Activated CD4-positive, alpha-beta T cell treated with anti-CD3 and anti-CD28 coated beads, Interleukin-2, amount 50 U/mL, for 4 hours (primary cell): ENCODE measurements at regions not wholly inside any gene's neighbourhood (a gene's known extent, or its start where the extent isn't known, plus 50 kb on each side); places are given as distances from the start of the nearest gene placed in this dataset.

ENCODE experiments used
- DNase-seq, 2 experiments: peaks; one replicate each; pipeline ENCODE4 v3.0.0-alpha.2; 2020

DNA sequence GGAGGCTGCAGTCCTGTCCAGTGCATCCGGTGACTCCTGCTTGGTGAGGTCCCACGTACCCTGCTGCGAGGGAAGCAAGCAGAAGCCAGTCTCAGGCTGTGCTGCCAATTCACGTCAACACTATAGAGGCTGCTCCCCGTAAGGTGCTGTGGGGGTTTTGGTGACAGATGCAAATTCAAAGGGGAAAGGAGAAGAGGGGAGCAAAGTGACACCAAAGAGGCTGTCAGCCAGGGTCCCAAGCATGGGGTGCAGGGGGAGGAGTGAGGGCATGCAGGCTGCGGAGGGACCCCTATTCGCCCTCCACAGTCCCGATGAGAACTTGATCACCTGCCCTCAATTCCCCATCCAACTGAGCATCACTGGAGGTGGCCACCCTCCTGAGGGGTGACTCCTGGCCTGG is 179.4 kb upstream of the HS6ST1 start:
- no peak for DNase-seq

DNA sequence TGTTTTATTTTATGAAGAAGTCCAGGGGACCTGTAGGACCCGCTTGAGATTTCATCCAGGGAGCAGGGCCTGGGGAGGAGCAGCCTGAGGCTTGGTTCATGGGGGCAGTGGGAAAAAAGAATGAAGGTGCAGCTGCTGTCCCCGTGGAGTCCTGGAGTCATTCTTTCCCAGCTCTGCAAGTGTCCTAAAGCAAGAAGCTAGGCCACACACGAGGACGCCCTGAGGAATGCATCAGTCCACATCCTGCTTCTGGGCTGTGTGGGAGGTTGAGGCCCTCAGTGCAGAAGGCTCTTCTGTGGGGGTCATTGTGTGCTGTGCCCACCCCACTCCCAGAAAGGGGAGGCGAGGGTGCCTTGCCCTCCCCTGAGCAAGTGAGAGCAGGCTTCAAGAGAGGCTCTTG is 179.9 kb upstream of the HS6ST1 start:
- DNase-seq, result no peak

DNA sequence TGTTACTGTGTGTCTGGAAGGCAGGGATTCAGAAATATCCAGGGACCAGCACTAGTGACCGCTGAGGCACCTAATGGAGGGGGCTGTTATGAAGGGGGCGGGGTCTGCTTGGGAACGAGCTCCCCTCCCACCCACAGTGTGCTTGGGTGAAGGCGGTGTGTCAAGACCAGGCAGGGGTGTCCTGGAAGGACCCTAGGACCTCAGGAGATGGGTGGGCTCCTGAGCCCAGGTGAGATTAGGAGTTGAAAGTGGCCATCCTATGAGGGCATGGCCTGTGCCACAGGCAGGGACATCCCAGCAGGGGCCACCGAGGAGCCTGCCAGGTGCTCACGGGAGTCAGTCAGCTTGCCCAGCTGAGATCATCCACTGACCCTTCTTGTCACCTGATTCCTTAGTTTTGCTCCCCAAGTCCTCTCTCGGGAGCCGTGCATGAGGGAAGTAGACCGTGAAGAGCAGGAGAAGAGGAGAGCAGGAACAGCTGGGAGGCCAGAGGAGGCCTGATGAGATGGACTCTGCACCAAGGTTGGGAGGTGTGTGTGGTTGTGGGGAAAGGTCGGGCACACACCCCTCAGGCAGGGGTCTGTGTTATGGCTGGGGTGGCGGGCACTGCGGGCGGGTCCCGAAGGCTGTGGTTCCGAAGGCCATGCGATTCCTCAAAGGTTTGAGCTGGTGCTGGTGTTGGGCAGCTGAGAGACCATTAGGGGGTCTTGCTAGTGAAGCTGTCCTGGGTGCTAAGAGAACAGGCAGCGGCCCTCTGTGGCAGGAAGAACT is 180.9 kb upstream of the HS6ST1 start:
- no peak for DNase-seq

DNA sequence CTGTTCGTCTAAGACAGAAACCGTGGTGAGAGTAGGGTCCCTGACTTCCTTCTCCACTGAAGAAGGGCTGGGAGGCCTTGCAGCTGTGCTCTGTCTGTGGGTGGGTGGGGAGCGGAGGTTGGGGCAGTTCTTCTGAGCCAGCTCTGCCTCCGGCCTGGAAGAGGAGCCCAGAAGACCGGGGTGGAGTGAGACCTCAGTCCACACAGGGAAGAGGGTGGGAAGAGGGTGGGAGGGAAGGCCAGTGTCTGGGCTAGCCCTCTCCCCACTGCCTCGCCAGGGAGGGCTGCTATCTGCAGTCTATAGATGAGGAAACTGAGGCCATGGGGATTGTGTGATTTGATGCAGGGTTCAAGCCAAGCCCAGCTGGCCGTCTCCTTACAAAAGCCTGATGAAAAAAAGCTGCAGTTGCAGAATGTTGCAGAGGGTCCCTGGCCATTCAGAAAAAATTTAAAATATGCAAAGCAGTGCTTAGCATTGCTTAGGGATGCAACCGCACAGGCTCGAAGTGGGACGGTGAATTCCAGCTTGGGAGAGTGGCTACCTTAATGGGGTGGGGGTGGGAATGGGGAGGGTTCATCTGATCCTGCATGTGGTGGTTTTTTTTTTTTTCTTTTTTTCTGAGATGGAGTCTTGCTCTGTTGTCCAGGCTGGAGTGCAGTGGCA is 181.6 kb upstream of the HS6ST1 start:
- no peak for DNase-seq

DNA sequence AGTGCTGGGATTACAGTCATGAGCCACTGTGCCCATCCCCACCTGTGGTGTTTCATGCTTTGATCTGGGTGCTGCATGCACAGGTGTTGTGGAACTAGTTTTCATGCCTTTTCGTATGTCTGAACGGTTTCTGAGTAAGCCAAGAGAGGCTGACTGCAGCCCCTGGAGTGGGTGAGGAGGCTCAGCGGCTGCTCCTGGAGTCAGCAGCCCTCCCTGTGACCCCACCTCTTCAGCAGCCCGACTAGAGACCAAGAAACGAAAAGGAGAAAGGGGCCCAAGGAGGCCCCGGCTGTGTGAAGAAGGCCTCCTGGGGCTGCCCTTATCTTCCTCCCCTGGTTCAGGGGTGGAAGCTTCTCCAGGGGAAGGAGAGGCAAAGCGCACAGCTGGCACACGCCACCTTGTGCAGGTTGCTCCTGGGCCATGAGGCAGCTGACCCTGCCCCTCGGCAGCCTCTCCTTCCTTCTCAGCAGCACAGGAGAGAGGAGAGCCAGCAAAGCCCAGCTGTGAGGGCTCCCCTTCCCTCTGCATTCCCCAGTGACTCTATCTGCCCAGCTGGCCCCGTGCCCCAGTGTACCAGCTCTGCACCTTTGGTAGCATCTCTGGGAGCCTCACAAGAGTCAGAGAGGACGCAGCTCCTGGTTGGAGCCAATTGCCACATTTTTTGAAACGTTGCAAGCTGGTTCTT is 182.5 kb upstream of the HS6ST1 start:
- DNase-seq, result no peak

DNA sequence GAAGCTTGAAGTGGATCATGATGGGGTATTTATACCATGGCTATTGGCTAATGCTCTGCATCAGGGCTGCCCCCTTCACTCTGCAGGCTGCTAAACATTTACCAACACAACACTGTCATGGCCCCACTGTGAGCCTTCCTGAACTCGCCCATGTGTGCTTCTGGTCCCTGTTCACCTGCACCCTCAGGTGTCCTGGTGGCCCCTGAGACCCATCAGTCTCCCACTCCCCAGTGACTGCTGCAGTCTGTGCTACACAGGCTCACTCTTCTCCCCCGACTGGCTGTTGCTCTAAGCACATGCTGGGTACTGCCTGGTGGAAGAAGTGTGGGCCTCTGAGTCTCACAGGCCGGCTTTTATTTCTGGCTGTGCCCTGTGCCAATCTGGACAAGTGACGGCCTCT is 183.0 kb upstream of the HS6ST1 start:
- no peak for DNase-seq

DNA sequence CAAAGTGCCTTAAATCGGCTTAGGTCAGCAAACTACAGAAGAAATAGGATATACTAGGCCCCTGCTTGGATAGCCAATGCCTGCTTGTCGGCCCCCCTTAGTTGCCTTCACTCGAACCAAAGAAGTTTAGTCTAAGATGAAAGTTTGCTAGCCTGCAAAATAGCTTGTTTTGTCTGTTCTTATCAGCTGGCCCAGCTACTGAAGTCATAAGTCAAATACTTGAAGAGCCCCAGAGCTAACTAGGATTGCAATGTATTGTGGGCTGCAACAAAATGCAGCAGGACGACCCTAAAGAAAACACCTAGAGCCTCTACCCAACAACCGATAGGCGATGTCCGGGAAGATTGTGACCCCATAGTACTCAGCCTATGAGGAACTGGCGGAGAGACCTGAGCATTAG is 183.5 kb upstream of the HS6ST1 start:
- DNase-seq, result no peak

DNA sequence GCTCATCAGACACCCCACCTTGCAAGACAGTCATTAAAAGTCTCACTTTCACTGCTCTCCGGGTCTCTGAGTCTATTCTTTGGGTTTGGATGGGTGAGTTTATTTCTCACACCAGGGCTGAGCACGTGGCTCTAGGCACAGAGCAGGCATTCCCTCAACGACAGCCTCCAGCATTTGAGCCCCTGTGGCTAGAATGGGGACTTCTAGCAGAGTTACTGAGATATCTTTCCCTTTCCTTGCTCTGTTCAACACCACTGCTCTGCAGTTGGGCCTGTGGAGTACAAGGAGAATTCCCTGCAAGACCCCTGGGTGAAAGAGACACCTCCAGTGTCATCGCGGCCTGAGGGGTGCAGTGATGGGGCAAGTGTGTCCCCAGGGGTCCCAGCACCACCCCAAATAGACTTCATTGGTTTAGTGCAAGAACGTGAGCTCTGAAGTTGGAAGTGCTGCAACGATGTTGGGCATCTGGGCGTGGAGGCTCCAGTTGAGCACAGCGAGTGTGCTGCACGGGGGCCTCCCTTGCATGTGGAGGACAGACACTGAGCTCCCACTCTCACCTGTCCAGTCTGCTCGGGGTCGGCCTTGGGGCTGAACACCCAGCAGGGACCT is 184.1 kb upstream of the HS6ST1 start:
- no peak for DNase-seq

DNA sequence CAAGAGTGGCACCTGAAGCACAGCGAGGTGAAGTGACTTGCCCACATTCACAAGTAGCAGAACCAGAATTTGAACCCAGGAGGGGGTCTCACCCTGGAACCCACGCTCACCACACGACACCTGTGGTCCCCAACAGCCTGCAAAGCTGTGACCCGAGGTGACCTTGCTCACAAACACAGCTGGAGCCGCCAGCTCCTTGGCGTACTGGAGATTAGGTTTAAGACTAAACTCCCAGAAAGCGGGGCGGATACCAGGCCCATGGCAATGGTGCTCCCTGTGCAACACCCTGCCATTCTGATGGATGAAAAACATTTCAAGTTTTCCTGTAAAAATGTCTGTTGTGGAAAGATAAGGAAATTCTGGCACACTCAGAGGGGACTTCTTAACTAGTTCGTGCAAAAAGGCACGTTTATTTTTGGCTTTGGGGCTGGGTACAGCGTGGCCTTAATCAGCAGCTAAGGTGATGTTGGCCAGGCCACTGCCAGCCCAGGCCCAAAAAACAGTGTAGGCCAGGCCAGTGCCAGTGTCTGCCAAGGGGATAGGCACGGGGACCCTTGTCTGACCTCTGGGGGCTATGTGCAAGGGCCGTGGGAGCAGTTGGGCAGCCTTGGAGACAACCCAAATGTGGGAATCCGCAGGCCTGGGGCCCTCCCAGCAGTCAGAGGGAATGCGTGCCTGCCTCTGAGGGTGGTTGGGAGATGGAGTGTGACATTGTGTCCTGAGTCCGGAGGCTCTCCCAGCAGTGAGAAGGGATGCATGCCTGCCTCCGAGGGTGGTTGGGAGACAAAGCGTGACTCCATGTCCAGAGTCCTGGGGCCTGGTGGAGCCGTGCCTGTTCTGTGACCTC is 185.0 kb upstream of the HS6ST1 start:
- no peak for DNase-seq

DNA sequence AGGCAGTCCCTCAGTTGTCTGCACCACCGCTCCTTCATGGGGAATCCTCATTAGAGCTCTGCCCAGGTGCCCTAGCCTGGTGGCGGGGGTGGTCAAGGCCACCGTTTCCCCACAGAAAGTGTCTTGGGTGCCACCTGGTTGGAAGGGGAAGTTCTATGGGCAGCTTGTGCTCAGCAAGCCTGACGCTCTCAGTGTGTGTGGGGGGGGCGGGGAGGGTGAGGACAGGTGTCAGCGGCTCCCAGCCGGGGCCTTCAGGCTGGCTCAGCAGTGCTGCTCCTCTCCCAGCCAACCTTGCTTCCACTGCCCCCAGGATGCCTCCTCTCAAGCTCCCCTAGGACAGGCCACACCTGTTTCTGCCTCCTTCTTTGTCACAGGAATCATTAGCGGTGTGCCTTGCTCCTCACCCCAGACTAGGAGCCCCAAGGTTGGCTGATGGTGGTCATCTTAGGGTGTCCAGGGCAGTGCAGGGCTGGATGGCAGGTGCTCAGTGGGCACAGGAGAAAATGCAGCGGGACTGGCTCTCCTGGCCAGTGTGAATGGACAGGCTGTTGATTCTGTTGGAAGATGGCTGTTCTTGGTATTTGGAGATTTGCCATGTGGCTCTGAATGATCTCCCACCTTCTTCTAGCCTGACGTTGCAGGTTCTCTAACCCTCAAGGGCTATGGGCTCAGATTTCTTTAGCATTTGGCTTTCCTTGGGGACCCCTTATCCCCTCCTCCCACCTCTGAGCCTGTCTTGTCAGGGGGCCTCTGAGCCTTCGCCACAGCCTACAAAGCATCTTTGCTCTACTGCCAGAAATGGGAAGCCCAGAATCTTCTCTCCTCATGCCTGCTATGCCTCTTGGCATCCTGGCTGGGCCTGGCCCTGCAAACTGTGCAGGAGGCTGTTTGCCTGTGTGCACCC is 185.8 kb upstream of the HS6ST1 start:
- DNase-seq, result no peak

DNA sequence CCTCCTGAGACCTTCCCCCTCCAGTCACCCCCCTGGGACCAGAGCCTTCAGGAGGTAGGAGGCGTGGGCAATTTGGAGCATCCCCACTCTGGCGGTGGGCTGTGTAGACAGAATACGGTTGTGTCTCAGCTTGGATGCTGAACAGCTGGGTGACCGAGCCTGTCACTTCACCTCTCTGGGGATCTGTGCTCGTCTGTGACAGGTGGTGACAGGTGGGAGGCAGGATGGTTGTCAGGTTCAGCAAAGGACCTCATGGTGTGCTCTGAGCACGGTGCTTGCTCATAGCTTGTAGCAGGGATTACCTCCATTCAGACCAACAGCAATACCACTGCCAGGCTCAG is 186.5 kb upstream of the HS6ST1 start:
- no peak for DNase-seq

DNA sequence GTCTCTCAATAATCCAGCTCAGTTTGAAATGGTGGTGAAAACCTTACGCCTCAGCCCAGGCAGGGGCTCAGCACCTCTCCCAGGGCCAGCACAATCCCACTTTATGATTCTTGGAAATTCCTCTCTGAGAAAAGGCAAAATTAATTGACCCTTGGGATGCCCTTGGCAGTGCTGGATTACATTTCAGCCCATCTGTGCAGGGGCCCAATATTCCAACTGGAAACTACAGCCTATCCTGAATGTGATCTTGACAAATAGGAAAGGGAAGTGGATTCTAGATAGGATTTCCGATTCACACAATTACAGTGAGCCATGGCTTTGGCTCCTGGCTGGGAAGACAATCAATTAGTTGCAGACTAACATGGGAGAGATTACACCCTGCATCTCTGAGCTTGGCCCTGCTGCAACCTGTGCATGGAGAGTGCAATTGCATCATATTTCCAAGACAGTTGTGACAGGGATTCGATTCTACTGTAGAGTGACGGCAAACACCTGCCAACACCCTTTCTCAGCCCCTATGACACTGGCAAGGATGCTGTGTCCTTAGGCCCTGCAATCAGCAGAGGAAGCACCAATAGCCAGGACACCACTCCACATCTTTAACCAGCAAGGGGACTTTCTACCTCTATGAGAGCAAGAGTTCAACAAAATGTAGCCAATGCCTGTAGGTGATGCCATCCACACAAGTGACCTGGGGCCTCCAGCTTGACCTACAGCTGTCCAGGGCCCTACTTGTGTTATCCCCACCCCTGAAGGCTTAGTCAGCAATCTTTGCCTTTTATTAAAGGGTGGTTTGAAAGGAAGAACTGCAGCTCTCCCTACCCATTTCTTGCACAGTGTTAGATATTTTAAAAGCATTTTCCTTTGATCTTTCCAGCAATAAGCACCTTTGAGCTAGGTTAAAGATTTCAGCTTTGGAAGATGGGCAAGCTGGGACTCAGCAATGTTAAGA is 187.2 kb upstream of the HS6ST1 start:
- no peak for DNase-seq

DNA sequence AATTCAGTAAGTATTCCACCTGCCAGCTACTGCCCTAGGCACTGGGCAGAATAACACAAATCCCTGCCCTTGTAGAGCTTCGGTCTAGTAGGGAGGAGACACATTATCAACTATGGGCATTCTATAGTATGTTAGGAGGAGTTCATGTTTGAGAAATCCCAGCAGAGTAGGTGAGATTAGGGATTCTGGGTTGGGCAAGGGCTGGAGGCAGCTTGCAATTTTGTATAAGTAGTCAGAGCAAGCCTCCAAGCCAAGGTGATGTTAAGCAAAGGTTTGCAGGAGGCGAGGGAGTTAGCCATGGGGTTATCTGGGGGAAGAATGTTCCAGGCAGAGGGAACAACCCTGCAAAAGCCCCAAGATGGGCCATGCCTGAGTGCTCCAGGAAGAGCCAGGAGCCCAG is 187.9 kb upstream of the HS6ST1 start:
- no peak for DNase-seq

DNA sequence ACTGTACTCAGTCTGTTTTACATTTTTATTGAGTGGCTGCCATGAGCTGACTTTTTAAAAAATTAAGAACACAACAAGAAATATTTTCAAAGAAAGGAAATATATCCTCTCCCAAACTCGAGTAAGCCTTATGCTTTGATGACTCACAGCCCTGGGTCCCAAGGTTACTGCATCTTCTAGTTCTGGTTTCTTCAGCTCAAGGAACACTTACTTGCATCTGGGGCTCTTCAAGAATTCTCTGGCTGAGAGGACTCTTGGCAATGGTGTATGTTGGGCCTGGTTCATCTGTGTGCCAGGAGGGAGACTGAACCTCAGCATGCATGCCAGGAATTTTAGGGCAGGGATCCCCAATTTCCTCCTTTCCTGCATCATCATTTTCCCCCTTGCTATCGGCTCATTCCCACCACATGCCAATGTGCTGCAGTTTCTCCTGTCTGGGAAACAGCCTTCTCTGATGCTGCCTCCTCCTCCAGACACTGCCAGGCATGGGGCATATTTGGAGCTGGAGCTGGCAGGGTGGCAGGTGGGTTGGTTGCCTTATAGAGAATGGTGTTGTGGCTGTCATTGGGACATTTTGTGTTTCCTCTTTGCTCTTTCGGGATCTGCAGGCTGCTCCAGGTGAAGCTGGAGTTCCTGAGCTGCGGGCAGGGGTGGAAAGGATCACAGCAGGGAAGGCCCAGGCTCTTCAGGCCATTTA is 192.2 kb upstream of the HS6ST1 start:
- DNase-seq, result no peak

DNA sequence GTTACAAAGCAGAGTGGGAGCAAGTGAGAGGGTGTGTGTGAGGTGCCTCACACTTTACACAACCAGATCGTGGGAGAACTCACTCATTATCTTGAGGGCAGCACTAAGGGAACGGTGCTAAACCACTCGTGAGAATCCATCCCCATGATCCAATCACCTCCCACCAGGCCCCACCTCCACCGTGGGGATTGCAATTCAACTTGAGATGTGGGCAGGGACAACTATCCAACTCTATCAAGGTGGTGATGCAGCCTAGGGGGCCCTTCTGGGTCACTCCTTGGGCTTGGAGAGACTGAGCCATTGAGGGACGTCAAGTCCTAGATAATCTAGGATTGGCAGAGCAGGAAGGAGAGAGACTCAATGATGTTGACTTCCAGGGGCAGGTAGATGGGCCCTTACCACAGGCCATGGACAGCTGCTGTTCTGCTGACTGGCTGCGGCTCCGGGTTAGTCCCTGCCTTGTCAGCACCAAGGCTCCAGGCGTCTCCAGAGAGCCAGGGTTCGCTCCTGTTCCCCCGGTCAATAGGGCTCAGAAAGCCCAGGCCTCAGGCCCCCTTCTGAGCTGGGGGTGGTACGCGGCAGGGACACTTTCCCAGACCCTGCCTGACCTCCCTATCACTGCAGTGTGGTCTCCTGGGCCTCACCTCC is 193.2 kb upstream of the HS6ST1 start:
- no peak for DNase-seq

DNA sequence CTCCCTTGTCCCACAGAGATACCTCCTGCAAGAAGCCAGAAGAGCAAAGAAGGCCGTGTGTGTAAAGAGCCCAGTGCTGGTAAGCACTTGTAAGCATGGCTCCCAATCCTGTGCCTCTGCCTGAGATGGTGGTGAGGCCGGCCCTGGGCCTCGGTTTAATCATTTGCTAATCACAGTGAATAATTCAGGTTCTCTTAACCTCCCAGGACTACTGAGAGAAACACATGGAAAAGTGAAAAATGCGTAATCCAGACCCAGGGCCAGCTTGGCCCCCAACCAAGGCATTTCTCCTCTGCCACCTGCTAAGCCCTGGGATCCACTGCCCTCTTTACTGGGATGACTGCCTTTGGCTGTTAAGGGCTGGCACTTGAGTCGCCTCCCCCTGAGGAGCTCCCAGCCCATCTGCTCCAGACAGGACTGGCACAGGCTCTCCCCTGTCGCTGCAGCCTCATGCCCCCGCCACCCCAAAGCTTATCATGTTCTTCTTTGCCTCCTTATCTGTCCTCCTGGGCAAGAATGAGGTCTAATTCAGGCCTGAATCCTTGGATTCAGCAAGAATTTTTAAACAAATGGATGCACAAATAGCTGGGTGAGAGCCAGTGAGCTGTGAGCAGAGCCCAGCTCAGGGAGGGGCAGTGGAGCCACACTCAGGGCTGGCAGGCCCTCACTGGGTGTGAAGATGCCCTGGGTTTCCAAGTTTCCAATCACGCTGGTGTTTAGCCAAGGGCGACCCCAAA is 193.9 kb upstream of the HS6ST1 start:
- DNase-seq, result no peak

DNA sequence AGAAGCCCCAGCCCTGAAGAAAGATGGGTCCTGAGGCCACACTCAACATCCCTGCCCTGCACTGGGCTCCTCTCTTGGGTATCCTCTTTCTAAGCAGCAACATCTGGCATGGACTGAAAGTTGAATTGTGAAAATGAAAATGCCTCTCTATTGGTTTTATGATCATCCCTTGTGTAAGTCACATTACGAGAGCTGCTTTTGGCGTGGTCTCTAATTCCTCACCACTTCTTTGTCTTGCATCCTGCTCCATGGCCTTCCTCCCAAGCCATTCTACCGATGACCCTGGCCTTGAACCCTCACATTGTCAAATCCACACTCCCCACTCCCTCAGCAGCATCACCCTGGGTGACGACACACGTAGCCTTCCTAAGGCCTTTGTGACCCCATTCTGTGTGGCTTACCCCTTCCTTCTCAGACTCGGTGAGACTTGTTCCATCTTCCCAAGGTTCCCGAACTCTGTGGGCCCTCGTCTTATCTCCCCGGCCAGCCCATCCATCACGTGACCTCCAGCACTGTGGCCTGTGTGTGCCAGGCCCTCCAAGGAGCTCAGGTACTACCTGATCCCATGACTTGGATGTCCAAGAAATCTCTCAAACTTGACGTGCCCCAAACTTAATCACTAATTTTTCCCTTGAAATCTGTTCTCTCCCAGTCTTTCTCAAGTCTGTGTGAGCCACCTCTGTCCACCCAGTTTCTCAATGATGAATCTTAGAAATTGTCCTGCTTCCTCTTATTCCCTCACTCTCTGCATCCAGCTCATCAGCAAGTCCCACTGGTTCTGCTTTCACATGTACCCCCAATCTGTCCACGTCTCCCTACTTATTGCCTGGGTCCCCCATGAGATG is 194.7 kb upstream of the HS6ST1 start:
- no peak for DNase-seq

DNA sequence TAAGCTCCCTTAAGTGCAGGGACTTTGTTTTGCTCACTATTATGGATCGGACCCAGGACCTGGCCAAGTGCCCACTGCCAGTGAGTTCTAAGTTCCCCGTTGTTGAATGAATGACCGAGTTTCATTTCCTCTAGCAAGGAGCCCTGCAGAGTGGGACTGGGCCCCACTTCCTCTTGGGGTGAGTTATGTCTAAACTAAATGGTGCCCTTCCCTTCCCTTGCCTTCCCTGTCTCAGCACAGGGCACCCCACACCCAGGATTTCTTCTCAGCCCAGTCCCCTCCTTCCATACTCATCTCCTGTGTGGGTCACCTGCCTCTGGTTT is 195.3 kb upstream of the HS6ST1 start:
- no peak for DNase-seq
